Body of pancreas (tissue), 4 donors: ENCODE measurements at regions not wholly inside any gene's neighbourhood (a gene's known extent, or its start where the extent isn't known, plus 50 kb on each side); places are given as distances from the start of the nearest gene placed in this dataset.

Experiments used
- ATAC-seq: fragments of 150-250 bp; one replicate; pipeline ENCODE4 v1.9.1; 2016
- DNase-seq, 4 donors: peaks; one replicate each; pipeline ENCODE4 v3.0.0-alpha.2; 2019
- H3K27ac ChIP-seq, 4 donors: fragments of 200-600 bp; sonication (generic); 1 replicate in 3 of 4; 2 replicates in 1 of 4; pipeline versions ENCODE4 v1.5.1 to v1.6.1; 2016 to 2019; ENCODE audit warnings: mild to moderate bottlenecking in 1 of 4, mixed read lengths in 1 of 4, moderate library complexity in 1 of 4
- H3K27me3 ChIP-seq, 2 donors: fragments of 200-600 bp; sonication (generic); one replicate each; pipeline ENCODE4 v1.6.0; 2016; ENCODE audit warnings: mild to moderate bottlenecking in 1 of 2
- H3K36me3 ChIP-seq, 2 donors: fragments of 200-600 bp; sonication (generic); replicated peaks in 1 of 2; 2 replicates each; pipeline ENCODE4 v1.5.1; 2016; ENCODE audit warnings: low read depth in 2 of 2; ENCODE audit not compliant: insufficient read depth in 1 of 2
- H3K4me1 ChIP-seq: fragments of 200-600 bp; sonication (generic); one replicate; pipeline ENCODE4 v1.6.0; 2016
- H3K4me3 ChIP-seq, 2 donors: fragments of 200-600 bp; sonication (generic); 1 replicate in 1 of 2; 2 replicates in 1 of 2; pipeline ENCODE4 v1.5.1; 2016 to 2019
- H3K9me3 ChIP-seq, 3 donors: fragments of 200-600 bp; sonication (generic); 1 replicate in 2 of 3; 2 replicates in 1 of 3; pipeline ENCODE4 v1.5.1; 2016
- POLR2A ChIP-seq, 3 donors: fragments of 450-650 bp; IDR thresholded peaks; one replicate each; pipeline ENCODE4 v1.6.1; 2016; ENCODE audit warnings: antibody characterized with exemption in 3 of 3, mild to moderate bottlenecking in 2 of 3
- WGBS, 2 donors: methylation state at CpG; one replicate each; pipeline ENCODE4 v1.1.5; 2017; 5-methylcytosine and 5-hydroxymethylcytosine counted together
- intact Hi-C: fragments of 100-400 bp; cut with DNase I; formaldehyde crosslinking; loops from one replicate; pipeline ENCODE4 v1.15.1; 2023
- TF ChIP-seq, protein P1 (sequence below), 7 experiments: fragments of 450-650 bp in 4 of 7; fragments of 200-600 bp in 3 of 7; sonication (generic) in 3 of 7; IDR thresholded peaks; one replicate each; pipeline ENCODE4 v1.5.1; 2016 to 2019; ENCODE audit warnings: antibody characterized with exemption in 7 of 7

DNA sequence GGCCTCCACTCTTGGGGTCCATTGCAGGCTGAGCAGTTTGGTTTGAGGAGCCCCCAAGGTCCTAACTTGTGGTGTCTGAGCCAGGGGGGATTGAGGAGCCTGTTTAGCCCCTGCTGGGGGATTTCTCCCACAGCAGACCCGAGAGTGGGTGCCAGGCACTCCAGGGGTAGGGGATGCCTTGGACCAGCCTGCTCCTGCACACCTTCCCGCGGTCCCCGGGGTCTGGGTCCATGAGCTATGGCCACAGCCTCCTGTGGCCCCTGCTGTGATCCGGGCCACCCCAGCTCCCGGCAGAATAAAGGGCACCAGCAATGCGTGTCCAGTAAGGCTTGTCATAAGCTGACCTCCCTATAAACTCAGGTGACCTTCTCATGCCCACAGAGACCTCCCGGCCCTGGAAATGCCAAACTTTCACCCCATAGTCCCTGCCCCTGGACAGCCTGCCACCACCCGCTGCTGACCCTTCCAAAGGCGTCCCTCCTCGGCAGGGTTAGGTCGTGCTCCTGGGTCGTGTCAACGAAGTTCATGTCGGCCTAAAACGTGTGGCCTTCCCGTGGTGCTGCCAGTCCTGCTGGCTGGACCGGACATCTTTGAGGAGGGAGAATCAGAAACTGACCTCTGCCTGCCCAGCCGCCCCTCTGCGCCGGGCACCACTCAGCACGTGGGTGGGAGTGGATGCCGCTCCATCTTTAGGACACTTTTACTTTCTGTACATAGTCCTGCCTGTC is 137.6 kb downstream of the MRPL36 start:
- intact Hi-C loops = loop anchor here (10.0 kb wide), 1 partner anchor 383 kb away; no protein-coding TSS in a partner anchor
- Histone ChIP-seq H3K4me3 (no peak overlapping the region), H3K36me3 (no peaks in the 10 kb centered on the region), H3K27ac (no peak overlapping the region), H3K9me3 (no peaks in the 10 kb centered on the region), H3K4me1 (peaks cover 7% of the 10 kb centered on the region), H3K27me3 (peaks cover 0 to 10% of the 10 kb centered on the region in 2 donors)
- WGBS, 2 donors = 60 to 67% methylated on average over 2 to 23 of the region's 23 CpGs
- no peak for ATAC-seq
- TF ChIP-seq POLR2A (IDR thresholded peaks at IDR 0.05) = no peak
- TF ChIP-seq, protein P1, sequence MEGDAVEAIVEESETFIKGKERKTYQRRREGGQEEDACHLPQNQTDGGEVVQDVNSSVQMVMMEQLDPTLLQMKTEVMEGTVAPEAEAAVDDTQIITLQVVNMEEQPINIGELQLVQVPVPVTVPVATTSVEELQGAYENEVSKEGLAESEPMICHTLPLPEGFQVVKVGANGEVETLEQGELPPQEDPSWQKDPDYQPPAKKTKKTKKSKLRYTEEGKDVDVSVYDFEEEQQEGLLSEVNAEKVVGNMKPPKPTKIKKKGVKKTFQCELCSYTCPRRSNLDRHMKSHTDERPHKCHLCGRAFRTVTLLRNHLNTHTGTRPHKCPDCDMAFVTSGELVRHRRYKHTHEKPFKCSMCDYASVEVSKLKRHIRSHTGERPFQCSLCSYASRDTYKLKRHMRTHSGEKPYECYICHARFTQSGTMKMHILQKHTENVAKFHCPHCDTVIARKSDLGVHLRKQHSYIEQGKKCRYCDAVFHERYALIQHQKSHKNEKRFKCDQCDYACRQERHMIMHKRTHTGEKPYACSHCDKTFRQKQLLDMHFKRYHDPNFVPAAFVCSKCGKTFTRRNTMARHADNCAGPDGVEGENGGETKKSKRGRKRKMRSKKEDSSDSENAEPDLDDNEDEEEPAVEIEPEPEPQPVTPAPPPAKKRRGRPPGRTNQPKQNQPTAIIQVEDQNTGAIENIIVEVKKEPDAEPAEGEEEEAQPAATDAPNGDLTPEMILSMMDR (IDR thresholded peaks at IDR 0.05) = no peak
- no peak for DNase-seq

DNA sequence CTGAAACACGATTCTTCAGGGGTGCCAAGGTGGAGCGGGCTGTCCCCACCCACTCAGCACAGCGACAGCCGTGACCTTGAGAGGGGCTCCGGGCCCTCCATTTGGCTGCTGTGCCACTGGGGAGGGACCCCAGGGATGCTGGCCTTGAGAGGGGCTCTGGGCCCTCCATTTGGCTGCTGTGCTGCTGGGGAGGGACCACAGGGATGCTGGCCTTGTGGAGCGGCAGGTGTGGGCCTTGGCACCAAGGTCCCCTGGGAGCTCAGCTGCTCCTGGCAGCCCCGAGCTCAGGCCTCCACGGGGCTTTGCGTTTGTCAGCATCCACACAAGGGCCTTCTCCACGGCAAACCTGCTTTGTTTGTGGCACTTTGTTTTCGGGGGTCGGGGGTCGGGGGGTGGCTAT is 137.6 kb upstream of the LPCAT1 start:
- H3K27ac ChIP-seq = no peak overlapping the region
- no peak overlapping the region for H3K4me3 ChIP-seq
- no peak for DNase-seq
- ATAC-seq = no peak
- WGBS, 2 donors = 52 to 76% methylated on average over 8 to 13 of the region's 13 CpGs
- TF ChIP-seq POLR2A (IDR thresholded peaks at IDR 0.05) = no peak
- TF ChIP-seq, protein P1 (IDR thresholded peaks at IDR 0.05) = no peak
- intact Hi-C loops = loop anchor here (10.0 kb wide), 1 partner anchor 383 kb away; no protein-coding TSS in a partner anchor
- peaks cover 0 to 10% of the 10 kb centered on the region in 2 donors for H3K27me3 ChIP-seq
- no peaks in the 10 kb centered on the region for H3K36me3 ChIP-seq
- peaks cover under 1% of the 10 kb centered on the region for H3K4me1 ChIP-seq
- H3K9me3 ChIP-seq = no peaks in the 10 kb centered on the region

DNA sequence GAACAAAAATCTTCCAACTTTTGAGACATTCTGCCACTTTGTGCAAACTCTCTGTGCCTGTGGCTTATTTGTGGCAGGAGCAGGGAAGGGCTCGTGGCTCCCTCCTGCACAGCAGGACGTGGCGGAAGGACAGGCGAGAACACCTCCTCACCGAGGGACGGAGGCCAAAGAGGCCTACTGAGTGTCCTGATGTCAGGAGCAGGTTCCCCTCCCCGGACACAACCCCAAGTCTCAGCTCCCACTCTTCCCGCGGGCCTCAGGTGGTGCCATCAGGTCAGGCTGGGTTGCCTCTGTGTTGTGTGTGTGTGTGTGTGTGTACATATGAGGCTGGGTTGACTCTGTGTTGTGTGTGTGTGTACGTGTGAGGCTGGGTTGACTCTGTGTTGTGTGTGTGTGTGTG is 136.8 kb upstream of the LPCAT1 start:
- intact Hi-C loops = loop anchor here (10.0 kb wide), 1 partner anchor 384 kb away; no protein-coding TSS in a partner anchor
- no peak overlapping the region for H3K4me3 ChIP-seq
- H3K4me1 ChIP-seq = no peaks in the 10 kb centered on the region
- DNase-seq (no peak), ATAC-seq (no peak)
- no peaks in the 10 kb centered on the region for H3K9me3 ChIP-seq
- no peaks in the 10 kb centered on the region for H3K36me3 ChIP-seq
- 59 to 67% methylated on average over 9 to 10 of the region's 10 CpGs for WGBS, 2 donors
- no peak overlapping the region for H3K27ac ChIP-seq
- H3K27me3 ChIP-seq = peaks cover 0 to 7% of the 10 kb centered on the region in 2 donors
- TF ChIP-seq, protein P1 (IDR thresholded peaks at IDR 0.05) = no peak
- TF ChIP-seq POLR2A (IDR thresholded peaks at IDR 0.05) = no peak

DNA sequence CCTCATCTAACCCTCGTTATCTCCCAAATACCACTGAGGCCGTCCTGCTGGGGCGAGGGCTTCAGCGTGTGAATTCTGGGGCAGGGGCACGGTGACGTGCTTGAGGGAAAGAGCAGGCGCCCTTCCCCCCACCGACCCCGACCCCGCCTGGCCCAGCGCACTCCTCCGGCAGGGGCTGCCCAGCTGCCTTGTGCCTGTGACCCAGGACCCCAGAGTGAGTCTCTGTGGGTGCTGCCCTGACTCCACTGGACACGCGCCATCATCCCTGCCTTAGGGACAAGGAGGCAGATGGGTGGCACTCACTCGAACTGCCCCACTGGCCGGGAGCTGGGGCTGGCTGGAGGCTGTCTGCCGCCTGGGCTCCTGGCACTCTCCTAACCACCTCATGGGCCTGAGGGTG is 136.2 kb upstream of the LPCAT1 start:
- ATAC-seq (no peak), DNase-seq (peak in 1 of 4 donors; percentile 14)
- Histone ChIP-seq H3K36me3 (no peaks in the 10 kb centered on the region), H3K27me3 (peaks cover 0 to 2% of the 10 kb centered on the region in 2 donors), H3K9me3 (no peaks in the 10 kb centered on the region), H3K27ac (no peak overlapping the region), H3K4me3 (no peak overlapping the region), H3K4me1 (no peaks in the 10 kb centered on the region)
- WGBS, 2 donors = 51% methylated on average over 7 to 17 of the region's 17 CpGs
- TF ChIP-seq, protein P1 (IDR thresholded peaks at IDR 0.05) = no peak
- no peak for TF ChIP-seq POLR2A (IDR thresholded peaks at IDR 0.05)
- intact Hi-C loops = loop anchor here (10.0 kb wide), 1 partner anchor 385 kb away; no protein-coding TSS in a partner anchor
